NCI-H226 (cell line): ENCODE measurements at regions not wholly inside any gene's neighbourhood (a gene's known extent, or its start where the extent isn't known, plus 50 kb on each side); places are given as distances from the start of the nearest gene placed in this dataset.

Experiments used
- DNase-seq: peaks from one replicate; pipeline ENCODE4 v3.0.0-alpha.2; 2015

DNA sequence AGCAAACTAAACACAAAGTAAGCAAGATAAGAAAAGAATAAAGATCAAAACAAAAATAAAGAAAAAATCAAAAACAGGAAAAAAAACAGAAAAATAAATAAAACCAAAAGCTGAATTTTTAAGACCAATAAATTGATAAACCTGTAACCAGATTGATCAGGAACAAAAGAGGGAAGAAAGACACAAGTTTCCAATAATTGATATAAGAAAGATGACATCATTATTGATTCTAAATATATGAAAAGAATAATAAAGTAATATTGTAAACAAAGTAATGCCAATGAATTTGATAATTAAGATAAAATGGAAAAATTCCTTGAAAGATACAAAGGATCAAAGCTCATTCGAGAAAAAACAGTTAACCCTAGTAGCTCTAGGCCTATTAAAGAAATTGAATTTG is 394.6 kb upstream of the LRATD1 start:
- DNase-seq: no peak

DNA sequence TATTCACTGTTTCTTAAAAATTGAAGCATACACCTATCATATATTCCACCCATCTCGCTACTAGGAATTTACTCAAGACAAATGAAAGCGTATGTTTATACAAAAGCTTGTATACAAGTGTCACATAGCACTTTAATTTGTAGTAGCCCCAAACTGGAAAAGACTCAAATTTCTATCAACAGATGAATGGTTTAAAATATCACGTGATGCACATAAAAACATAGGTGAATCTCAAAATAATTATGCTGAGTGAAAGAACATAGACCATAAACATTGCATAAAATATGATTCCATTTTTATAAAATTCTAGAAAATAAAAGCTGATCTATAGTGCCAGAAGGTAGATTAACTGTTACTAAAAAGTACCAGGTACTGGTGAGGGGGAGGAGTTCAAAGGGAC is 392.9 kb upstream of the LRATD1 start:
- no peak for DNase-seq

DNA sequence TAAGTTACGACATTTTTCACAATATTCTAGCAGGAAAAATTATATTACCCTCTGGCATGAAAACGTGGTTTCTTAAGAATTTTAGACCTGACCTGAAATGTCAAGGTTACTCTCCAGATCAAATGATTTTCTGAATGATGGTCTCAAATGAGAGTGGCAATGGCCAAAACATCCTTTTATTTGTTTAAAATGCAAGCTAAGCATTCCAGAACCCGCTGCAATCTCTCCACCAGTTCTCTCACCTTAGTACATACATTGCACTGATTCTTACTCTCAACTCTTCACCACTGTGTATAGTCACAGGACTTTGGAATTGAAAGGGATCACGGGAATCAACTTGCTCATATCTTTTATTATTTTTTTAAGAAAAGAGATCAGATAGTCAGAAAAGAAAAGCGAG is 391.6 kb upstream of the LRATD1 start:
- DNase-seq: no peak

DNA sequence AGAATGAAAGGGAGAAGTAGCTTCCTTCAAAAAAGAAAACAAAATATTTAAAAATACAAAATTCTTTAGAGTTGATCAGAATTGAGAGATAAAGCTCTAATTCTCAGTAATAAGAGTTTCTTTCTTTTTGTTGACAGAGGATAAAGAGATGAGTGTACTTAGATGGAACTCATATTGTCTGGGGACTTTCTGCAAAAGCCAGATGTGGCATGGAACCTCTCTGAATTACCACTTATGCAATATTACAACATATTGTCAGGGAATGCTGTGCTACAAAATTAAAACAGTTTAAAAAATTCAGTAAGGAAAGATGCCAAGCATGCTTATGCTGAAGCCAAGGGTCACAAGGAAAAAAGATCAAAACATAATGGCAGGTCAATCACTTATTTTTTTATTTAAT is 386.6 kb upstream of the LRATD1 start:
- DNase-seq: no peak

DNA sequence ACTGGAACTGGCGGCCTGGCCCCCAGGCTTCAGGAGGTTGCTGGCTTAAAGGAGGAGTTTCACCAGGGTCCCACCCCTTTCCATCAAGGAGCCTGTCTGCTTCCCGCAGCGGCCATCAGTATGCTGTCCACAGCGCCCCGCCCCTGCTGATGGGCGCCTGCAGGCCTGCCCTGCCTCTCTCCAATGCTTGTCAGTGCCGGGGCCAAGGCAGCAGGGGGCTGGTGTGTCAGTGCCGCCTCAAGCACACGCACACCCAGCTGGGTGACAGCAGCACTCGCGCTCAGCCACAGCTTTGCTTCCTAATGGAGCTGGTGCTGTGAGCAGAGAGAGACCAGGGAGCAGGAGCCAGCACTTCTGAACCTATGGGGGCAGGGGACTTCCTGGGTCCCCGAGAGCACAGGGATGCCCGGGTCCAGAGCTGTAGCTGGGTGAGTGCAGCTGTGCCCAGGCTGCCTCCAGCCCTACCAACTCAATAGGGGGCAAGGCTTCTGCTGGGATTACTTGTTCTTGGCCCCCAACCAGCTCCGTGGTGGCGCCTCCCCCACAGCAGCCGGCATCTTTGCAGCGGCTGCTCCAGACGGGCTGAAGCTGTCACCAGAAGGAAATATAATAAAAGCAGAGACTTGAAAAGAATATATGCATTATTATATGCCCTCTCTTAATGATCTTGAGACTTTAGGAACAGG is 377.2 kb upstream of the LRATD1 start:
- DNase-seq: no peak

DNA sequence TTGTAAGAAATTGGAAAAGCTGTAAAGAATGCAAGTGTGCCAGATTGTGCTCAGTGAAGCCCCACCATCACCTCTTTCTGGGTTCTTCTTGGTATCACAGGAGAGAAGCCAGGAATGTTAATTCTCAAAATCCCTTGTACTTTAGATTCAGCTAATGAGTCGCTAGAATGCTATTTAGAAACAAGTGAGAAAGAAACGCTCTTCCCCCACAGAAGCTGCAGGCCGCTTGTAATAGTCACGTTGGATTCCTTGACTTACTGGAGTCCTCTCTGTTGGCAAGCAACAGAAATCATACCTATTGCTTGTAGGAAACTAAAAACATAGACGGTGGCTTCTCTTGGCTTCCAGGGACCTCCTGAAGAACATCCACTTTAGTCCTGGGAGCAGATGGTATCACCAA is 375.6 kb upstream of the LRATD1 start:
- no peak for DNase-seq

DNA sequence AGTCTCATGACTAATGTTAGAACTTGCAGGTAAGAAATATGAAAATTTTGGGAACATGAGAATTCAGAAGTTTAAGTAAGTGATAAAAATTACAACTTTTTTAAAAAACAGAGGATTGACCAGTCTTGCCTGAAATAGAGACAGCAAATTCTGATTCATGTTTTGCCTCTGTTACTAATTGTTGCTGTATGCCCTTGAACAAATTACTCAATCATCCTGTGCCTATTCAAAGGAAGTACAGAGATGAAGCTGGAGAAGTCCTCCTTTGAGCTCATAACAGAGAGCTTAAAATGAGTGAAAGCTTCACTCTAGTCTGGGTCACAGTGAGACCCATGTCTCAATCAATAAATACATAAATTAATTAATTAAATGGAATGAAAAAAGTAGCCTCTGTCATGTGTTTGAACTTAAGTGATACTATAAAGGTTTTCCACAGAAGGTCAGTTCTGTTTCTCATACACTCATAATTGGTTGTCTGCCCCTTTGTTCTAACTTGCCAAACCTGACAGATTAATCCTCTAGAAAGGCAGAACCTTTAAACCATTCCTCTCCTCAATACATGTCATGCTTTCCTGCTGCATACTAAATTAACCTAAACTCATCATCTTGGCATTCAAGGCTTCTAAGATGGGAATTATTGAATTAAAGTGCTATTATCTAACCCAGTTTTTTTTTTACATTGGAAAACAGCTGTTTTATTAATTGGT is 374.6 kb upstream of the LRATD1 start:
- DNase-seq: no peak

DNA sequence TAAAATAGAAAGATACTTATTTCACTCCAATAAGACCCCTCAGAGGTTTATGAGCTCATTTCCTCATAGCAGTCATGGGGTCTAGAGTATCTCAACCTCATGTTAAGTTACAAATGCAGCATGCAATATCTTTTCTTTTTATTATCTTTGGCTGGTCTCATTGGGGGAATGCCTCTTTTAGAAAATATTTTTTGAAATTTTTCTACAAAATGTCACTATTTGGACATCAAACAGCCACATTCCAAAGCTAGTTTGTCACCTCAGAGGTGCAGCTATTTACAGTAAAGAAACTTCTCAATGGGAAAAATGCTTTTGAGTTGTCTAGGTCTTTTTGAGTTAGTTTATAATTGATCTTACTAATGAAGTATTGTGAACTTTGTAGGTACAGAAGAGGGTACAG is 370.7 kb upstream of the LRATD1 start:
- no peak for DNase-seq

DNA sequence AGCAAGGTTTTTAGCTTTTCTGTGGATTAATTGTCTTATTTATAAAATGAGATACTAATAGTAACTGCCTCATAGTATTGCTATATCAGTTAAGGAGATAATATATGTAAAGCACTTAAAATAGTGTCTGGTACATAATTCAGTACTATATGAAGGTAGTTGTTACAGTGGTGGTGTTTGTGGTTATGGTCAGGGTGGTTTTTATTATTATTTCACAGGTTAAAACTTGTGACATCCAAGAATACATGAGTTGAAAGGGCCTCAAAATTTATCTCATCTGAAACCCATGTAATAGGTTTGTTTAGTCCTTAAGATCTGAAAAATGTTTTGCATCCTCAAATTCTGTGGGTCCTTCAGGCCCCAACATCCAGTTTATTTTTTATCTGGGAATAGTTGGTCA is 369.5 kb upstream of the LRATD1 start:
- no peak for DNase-seq

DNA sequence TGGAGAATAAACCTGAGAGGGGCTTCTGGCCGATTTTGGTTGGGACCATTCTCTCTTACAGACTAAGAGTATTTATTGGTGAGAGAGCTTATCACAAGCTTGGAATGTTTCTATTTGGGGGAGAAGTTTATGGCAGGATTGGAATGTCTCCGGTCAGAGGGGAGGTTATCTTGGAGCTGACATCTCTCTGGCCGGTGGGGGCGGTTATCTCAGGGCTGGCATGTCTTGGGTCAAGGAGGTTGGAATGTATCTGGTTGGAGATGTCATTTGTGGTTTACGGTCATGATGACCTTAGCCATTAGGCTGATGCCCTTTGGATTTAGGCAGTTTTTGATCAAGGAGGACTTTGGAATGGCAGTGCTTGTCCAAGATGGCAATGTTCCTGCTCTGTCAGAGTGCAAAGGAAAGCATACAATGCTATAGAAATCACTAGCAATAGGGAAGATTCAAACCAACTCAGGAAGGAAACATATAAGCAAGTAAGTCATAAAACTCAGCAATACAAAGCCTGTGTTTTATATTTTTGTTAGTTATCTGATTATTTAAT is 362.4 kb upstream of the LRATD1 start:
- DNase-seq: no peak

DNA sequence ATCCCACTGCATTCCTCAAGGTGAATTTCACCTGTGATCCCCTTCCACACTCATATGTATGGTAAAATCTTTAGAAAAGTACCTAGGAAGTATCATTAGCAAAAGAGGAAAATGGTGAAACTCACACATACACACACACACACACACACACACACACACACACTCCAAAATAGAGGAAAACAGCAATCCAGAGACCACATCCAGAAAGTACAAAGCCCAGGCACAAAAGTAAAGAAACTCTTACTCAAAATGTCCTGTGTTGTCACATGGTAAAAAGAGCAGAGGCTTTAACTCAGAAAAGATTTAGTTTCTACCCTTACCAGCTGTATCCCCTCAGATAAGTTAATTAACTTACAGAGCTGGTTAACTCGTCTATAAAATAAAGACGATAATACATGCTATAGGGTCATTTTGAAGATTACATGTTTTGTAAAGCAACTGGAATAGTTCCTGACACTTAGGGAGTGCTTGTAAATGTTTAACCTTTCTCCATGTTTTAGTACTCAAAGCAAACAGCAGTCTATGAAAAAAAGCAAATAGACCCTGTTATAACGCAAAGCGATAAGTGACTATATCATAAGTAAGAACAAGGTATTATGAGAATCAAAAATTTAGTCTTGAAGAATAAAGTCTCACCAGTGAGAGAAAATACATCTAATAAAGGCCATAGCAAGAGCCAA is 360.0 kb upstream of the LRATD1 start:
- no peak for DNase-seq

DNA sequence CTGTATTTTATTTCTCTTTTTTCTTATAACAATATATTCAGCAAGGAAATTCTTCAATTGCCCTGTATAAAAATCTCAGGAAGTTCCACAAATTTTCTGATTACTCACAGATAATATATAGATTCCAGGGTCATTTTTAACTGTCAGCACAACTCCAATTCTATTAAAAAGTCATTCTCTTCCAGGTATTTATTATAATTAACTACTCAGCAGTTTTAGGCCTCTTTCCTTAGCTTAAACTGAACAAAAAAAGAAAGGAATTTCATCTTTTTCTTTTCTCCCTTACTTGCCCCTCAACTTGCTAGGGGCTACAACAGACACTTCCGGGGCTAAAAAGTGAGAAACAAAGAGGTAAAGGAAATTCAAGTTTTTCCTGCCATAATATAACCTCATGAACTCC is 358.9 kb upstream of the LRATD1 start:
- no peak for DNase-seq

DNA sequence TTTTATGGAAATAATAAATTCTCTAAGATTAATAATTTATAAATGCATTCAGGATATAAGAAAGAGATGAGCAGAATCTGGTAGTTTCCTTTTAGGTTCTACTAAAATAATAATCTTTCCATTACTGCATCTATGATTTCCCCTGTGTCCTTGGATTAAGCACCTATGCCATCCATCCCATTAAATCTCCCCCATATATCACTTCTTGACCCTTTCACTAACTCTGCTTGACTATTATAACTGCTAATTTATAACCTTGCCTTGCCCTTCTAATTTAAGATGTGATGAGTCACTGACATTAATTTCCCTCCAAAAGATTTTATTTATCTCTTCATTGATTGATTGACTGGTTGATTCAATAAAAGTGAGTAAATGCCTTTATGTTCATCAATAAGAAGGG is 348.3 kb upstream of the LRATD1 start:
- no peak for DNase-seq

DNA sequence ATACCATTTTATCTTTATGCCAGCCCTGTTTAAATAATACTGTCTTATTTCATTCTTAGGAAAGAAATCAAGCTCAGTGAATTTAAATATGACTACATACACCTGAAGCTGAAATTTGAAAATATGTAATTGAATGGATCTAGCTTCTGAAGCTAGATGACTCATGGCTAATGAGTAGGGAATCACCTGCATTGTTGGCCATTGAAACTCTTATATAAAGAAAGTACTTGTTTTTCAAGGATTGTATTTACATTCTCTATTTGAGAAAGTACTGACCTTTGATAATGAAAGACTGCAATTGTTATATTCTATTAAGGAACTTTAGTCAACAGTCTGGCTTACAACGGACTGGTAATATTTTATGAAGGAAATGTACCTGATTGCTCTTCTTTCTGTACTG is 346.7 kb upstream of the LRATD1 start:
- no peak for DNase-seq

DNA sequence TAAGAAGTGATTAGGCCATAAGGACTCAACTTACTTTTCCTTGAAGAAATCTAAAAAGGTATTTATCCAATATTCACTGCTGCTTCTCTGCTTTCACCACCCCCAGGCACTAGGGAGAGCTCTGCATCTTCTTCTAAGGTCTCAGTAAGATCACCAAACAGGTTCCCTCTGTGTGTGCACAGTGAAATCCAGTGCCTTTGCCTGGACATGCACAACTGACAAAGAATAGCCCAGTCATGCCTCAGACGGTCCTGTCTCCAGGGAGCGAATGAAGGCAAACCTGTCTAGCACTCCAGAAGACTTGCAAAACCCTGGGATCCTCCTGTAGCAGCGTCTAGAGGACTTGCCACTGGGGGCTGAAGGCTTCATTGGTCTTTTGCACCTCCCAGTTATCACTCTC is 344.5 kb upstream of the LRATD1 start:
- no peak for DNase-seq

DNA sequence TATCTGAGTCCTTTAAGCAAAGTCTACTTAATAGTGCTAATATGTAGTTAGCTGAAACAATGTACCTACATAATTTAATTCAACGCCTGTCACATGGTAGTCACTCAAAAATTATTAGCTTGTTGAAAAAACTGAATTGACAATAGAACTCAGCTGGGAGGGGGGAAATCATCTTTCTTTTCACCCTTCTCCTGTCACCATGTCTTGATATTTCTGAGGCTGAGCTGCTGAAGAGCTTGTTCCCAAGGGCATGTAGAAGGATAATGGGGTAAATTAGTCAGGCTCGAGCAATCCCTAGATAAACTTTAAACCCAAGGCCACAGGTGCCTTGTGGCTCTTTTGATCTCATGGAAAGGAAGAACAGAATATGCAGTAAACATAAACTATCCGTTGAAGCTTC is 339.6 kb upstream of the LRATD1 start:
- no peak for DNase-seq

DNA sequence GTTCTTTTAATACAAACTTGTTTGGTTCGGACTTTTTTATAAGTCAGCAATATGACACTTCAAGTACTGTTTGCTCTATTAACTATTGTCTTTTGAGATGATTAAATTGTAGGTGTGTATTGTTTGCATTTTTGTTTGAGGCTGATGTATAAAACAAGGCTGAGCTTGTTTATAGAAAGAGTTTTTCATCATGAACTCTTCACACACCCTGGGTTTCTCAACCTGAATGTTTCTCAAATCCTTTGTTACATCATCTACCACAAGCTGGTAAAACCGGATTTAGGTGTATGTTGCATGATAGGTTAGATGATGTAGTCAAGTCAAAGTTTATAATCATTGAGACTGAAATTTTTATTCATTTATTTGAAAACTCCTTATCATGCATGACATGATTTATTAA is 335.2 kb upstream of the LRATD1 start:
- no peak for DNase-seq

DNA sequence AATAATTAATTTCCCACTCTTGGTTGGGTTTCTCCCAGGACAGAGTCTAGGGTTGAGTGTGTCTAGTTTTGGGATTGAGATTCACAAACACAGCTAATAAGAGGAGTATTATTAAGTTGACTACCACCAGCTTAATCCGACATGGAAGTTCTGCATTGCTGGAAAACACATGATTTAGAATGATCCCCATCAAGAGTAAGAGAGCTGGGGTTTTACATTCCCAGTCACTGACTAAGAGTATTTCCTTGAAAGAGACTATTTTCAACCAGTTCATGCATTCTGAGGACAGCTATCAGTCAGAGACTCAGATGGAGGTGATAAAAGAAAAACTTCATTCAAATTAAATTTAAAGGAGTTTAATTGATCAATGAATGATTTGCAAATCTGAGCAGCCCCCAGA is 334.6 kb upstream of the LRATD1 start:
- DNase-seq: no peak

DNA sequence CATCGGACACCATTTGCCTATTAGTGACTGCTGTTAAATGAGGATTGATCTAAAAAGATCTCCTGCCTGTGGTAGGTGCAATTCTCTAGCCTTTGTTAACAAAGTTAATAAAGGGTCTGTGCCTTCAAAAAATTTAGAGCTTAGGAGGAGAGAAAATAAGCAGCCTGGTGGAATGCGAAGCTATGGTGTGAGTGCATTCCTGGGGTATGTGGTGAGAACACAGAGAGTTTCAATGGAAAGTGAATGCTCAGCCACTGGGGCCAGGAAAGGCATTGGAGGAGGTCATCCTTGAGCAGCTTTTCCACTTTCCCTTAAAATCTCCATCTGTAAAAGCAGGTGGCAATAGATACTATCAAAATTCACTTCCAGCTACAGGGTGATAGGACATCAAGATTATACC is 331.2 kb upstream of the LRATD1 start:
- no peak for DNase-seq

DNA sequence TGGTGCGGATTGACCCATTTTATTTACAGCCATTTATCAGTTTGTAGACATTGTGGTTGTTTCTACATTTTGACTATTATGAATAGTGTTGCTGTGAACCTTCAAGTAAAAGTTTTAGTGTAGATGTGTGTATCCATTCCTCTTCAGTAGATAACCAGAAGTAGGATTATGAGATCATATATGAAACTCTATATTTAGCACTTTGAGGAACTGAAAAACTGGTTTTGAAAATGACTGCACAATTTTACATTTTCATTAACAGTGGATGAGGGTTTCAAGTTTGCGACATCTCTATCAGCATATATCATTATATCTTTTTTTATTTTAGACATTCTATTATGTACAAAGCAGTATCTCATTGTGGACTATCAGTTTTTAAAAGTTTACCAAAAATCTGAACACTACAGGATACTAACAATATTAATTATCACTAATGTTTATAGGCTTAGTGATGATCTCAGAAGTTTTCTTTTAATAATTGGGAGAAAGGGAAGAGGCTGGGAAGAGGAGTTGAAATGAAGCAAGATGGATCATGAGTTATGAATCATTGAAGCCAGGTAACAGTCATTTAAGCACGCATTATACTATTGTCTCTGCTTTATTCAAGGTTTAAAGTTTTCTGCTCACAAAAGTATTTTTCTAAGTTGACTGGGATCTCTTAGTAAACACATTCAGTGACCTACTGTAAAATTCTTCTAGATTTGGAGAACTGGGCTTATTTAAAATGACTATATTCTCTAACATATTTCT is 329.0 kb upstream of the LRATD1 start:
- DNase-seq: no peak

DNA sequence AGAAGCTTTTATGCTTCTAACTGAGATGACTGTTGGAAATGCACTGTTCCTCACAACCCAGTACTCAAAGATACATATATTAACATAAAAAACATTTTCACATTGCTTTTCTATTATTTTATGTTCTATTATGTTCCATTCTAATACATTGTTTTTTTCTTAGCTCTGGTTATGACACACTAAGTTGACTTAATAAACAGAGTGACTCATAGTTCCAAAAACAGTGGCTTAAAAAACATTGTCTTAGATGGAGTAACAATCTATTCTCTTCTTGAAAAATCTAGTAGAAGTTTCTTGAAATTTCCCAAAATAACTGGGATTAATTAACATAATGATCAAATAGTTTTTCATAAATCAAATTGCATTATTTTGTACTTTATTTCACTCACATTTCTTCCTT is 328.2 kb upstream of the LRATD1 start:
- no peak for DNase-seq

DNA sequence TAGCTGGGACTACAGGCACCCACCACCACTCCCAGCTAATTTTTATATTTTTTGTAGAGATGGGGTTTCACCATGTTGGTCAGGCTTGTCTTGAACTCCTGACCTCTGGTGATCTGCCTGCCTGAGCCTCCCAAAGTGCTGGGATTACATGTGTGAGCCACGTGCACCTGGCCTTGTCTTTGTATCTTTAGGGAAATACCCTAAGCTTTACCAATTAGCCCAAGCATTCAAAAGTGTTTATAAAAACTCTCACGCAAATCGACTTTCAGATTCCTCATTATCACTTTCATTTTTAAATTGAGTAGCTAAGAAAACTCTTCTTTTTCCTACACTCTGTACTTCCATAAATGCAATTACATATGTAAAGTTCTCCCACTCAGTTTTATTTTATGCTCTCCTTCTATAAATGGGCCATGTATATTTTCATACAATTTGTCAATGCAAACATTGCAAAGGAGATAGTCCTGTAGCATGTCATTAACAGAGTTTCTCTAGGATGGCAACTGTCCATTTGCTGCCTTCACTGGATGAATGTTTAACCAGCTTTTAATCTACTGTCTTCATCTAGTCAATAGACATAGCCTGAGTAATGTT is 326.2 kb upstream of the LRATD1 start:
- no peak for DNase-seq

DNA sequence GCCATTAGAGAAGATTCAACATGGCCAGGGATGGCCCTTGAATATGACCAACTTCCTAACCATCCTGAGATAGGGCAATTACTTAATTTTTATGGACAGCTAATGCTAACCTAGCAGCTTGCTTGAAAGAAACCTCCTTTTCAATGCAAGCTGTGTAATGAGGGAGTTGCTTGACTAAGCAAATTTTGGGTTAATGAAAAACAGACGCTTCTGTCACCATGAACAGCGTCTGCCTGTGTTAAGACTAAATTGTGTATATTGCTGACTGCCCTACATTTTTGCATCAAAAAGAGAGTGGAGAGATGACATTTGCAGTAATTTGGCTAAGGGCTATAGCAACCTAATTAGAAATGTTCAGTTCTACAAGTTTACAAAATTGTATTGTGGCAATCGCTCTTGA is 319.2 kb upstream of the LRATD1 start:
- DNase-seq: no peak
